Upper lobe of left lung (tissue), 4 donors: ENCODE measurements at regions not wholly inside any gene's neighbourhood (a gene's known extent, or its start where the extent isn't known, plus 50 kb on each side); places are given as distances from the start of the nearest gene placed in this dataset.

Experiments used
- CTCF ChIP-seq, 6 experiments: fragments of 450-650 bp in 4 of 6; fragments of 200-600 bp in 2 of 6; sonication (generic) in 2 of 6; IDR thresholded peaks; one replicate each; pipeline ENCODE4 v1.5.1; 2016 to 2019; ENCODE audit warnings: antibody characterized with exemption in 6 of 6
- EP300 ChIP-seq, 4 donors: sonication (generic); formaldehyde crosslinking; IDR thresholded peaks; one replicate each; pipeline ENCODE4 v1.5.1; 2017; ENCODE audit warnings: antibody characterized with exemption in 4 of 4, control low read depth in 2 of 4
- POLR2A ChIP-seq, 4 donors: fragments of 450-650 bp; IDR thresholded peaks; one replicate each; pipeline ENCODE4 v1.5.1; 2016 to 2017; ENCODE audit warnings: antibody characterized with exemption in 4 of 4, mild to moderate bottlenecking in 2 of 4
- POLR2AphosphoS5 ChIP-seq, 2 donors: sonication (generic); formaldehyde crosslinking; IDR thresholded peaks; one replicate each; pipeline ENCODE4 v1.5.1; 2017; ENCODE audit warnings: antibody characterized with exemption in 2 of 2

GRCh38 chr15:99918072-99918471 lies 184.8 kb upstream of the LYSMD4 start:
- no peak for TF ChIP-seq CTCF (IDR thresholded peaks at IDR 0.05)
- no peak for TF ChIP-seq EP300 (IDR thresholded peaks at IDR 0.05)
- TF ChIP-seq POLR2A (IDR thresholded peaks at IDR 0.05), result no peak
- no peak for TF ChIP-seq POLR2AphosphoS5 (IDR thresholded peaks at IDR 0.05)
